Psoas muscle (tissue), 7 donors: ENCODE measurements at regions not wholly inside any gene's neighbourhood (a gene's known extent, or its start where the extent isn't known, plus 50 kb on each side); places are given as distances from the start of the nearest gene placed in this dataset.

Experiments used
- ATAC-seq, 4 donors: fragments of 200-7000 bp; cut with Tn5 transposase; one replicate each; pipeline ENCODE4 v1.9.1; 2020; ENCODE audit warnings: moderate library complexity in 3 of 4, mild to moderate bottlenecking in 2 of 4
- DNase-seq, 2 donors: peaks; one replicate each; pipeline ENCODE4 v3.0.0-alpha.2; 2020
- H3K27ac ChIP-seq: fragments of 200-600 bp; one replicate; pipeline ENCODE4 v1.8.0; 2022
- H3K27me3 ChIP-seq, 3 donors: fragments of 200-600 bp in 1 of 3; one replicate each; pipeline versions ENCODE4 v1.6.1 to v1.8.0; 2013 to 2022; ENCODE audit warnings: low read length in 2 of 3, mild to moderate bottlenecking in 2 of 3, moderate library complexity in 1 of 3; ENCODE audit not compliant: insufficient read depth in 3 of 3
- H3K36me3 ChIP-seq, 2 donors: fragments of 200-600 bp in 1 of 2; one replicate each; pipeline versions ENCODE4 v1.6.1 to v1.8.0; 2013 to 2022; ENCODE audit warnings: low read depth in 1 of 2, mild to moderate bottlenecking in 1 of 2, moderate library complexity in 1 of 2; ENCODE audit not compliant: insufficient read depth in 1 of 2
- H3K4me1 ChIP-seq: fragments of 200-600 bp; one replicate; pipeline ENCODE4 v1.8.0; 2022
- H3K4me3 ChIP-seq: fragments of 200-600 bp; one replicate; pipeline ENCODE4 v1.8.0; 2022; ENCODE audit warnings: mild to moderate bottlenecking
- H3K9me3 ChIP-seq: fragments of 200-600 bp; one replicate; pipeline ENCODE4 v1.8.0; 2022
- WGBS, 3 donors: extraction: QIAGEN DNeasy Blood & Tissue Kit; methylation state at CpG; one replicate each; pipeline versions ENCODE4 v1.1.6 to v1.1.7; 2013; 5-methylcytosine and 5-hydroxymethylcytosine counted together
- intact Hi-C, 2 donors: fragments of 100-400 bp; cut with DNase I; formaldehyde crosslinking; loops; one replicate each; pipeline versions ENCODE4 v1.11.0 to v1.14.2; 2022
- TF ChIP-seq, protein P1 (sequence below): fragments of 200-600 bp; IDR thresholded peaks from one replicate; pipeline ENCODE4 v1.8.0; 2022; ENCODE audit warnings: antibody characterized with exemption
- donor health status: healthy with polysubstance abuse.
- donor health status: DM: no; HTN: no; CAD: no; lungs with moderate emphysema.
- donor health status: Bipolar disorder and iron deficiency.
- donor health status: healthy.
- donor health status: DM: yes; HTN: yes; CAD: no.
- donor health status: DM: no; HTN: no; CAD: no.
- donor health status: DM: yes; HTN: yes; CAD: no.

GRCh38 chr3:153458881-153459280, 296.9 kb downstream of the RAP2B start:
- intact Hi-C loops = no loop called here
- no peak for DNase-seq
- Histone ChIP-seq H3K36me3 (no peaks in the 10 kb centered on the region), H3K27me3 (no peaks in the 10 kb centered on the region), H3K27ac (no peak overlapping the region), H3K4me3 (no peak overlapping the region), H3K9me3 (no peaks in the 10 kb centered on the region), H3K4me1 (no peaks in the 10 kb centered on the region)
- TF ChIP-seq, protein P1, sequence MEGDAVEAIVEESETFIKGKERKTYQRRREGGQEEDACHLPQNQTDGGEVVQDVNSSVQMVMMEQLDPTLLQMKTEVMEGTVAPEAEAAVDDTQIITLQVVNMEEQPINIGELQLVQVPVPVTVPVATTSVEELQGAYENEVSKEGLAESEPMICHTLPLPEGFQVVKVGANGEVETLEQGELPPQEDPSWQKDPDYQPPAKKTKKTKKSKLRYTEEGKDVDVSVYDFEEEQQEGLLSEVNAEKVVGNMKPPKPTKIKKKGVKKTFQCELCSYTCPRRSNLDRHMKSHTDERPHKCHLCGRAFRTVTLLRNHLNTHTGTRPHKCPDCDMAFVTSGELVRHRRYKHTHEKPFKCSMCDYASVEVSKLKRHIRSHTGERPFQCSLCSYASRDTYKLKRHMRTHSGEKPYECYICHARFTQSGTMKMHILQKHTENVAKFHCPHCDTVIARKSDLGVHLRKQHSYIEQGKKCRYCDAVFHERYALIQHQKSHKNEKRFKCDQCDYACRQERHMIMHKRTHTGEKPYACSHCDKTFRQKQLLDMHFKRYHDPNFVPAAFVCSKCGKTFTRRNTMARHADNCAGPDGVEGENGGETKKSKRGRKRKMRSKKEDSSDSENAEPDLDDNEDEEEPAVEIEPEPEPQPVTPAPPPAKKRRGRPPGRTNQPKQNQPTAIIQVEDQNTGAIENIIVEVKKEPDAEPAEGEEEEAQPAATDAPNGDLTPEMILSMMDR = no peak
- no peak for ATAC-seq
- 56 to 67% (median 66%) methylated on average over 3 of the region's 3 CpGs for WGBS, 3 donors

DNA sequence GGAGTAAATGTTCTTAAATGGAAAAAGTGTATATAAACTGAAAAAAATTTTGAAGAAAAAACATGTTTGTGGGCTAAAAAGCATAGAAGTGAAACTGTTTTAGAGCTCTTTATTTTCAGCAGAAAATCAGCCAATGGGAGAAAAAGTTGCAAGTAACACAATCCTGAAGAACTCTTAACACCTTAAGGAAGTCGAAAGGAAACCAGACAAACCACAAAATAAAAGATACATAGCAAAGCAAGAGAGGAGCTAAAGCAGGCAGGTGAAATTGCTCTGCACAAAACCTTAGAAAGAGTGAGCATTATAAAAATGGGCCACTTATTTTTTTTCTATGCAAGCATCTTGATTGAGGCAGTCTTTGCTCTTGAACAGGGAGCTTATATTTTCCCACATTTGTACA, 300.5 kb downstream of the RAP2B start:
- H3K27ac ChIP-seq = no peak overlapping the region
- WGBS, 3 donors = 68 to 86% (median 74%) methylated on average over 1 of the region's 1 CpG

DNA sequence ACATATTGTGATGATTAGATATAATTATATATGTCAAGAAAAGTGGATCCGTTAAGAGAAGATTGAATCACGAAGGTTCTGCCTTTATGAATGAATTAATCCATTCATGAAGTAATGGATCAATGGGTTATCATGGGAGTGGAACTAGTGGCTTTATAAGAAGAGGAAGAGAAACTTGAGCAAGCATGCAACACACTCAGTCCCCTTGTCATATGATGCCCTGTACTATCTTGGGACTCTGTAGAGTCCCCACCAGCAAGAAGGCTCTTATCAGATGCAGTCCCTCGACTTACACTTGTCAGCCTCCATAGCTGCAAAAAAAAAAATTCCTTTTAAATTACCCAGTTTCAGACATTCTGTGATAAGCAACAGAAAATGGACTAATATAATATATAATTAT, 301.9 kb downstream of the RAP2B start:
- Histone ChIP-seq H3K9me3 (no peaks in the 10 kb centered on the region), H3K27me3 (no peaks in the 10 kb centered on the region), H3K4me3 (no peak overlapping the region), H3K36me3 (no peaks in the 10 kb centered on the region), H3K27ac (no peak overlapping the region), H3K4me1 (no peaks in the 10 kb centered on the region)
- 81 to 89% (median 84%) methylated on average over 3 of the region's 3 CpGs for WGBS, 3 donors
- TF ChIP-seq, protein P1 = no peak
- intact Hi-C loops = no loop called here
- no peak for DNase-seq
- ATAC-seq = no peak

More for the DNA sequence above, 300.5 kb downstream of the RAP2B start:
- intact Hi-C loops = no loop called here
- Histone ChIP-seq H3K27me3 (no peaks in the 10 kb centered on the region), H3K9me3 (no peaks in the 10 kb centered on the region), H3K36me3 (no peaks in the 10 kb centered on the region), H3K4me3 (no peak overlapping the region), H3K4me1 (no peaks in the 10 kb centered on the region)
- TF ChIP-seq, protein P1 = no peak
- ATAC-seq (no peak), DNase-seq (no peak)

- no peak for DNase-seq
- Histone ChIP-seq H3K9me3 (no peaks in the 10 kb centered on the region), H3K4me1 (no peaks in the 10 kb centered on the region), H3K36me3 (no peaks in the 10 kb centered on the region), H3K27ac (no peak overlapping the region), H3K27me3 (no peaks in the 10 kb centered on the region), H3K4me3 (no peak overlapping the region)
- intact Hi-C loops = no loop called here
- TF ChIP-seq, protein P1 = no peak
- WGBS, 3 donors = 98 to 99% (median 98%) methylated on average over 1 of the region's 1 CpG
- ATAC-seq = no peak
These were observed 307.1 kb downstream of the RAP2B start for GRCh38 chr3:153469162-153469561.

DNA sequence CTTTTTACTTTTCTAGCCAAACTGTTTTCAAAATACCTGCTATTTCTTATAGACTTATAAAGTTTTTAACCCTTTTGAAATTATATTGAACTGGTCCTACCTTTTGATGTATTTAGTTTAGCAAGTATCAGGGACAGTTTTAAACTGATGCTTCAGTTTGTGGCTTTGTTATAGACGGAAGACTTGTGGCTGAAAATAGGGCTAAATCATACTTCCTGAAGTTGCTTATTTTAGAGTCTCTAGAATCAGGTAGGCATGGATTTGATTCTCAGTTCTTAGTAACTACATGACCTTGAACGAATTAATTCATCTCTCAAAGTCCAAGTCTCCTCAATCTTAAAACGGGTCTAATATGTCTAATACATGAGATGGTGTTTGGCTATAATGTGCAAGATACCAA, 322.8 kb downstream of the RAP2B start:
- 78 to 83% (median 79%) methylated on average over 3 of the region's 3 CpGs for WGBS, 3 donors
- DNase-seq (no peak), ATAC-seq (no peak)
- Histone ChIP-seq H3K36me3 (no peaks in the 10 kb centered on the region), H3K9me3 (no peaks in the 10 kb centered on the region), H3K4me1 (no peaks in the 10 kb centered on the region), H3K4me3 (no peak overlapping the region), H3K27ac (no peak overlapping the region), H3K27me3 (no peaks in the 10 kb centered on the region)
- TF ChIP-seq, protein P1 = no peak
- intact Hi-C loops = no loop called here
